ACHN (cell line): ENCODE measurements at regions not wholly inside any gene's neighbourhood (a gene's known extent, or its start where the extent isn't known, plus 50 kb on each side); places are given as distances from the start of the nearest gene placed in this dataset.

Experiments used
- DNase-seq: peaks from one replicate; pipeline ENCODE4 v3.0.0-alpha.2; 2015
- in situ Hi-C: cut with HindIII; loops from 2 replicates; pipeline ENCODE4 v1.10.0; 2017; ENCODE audit warnings: low sequenced_read_pairs, low pct_ligation_motif_present, low pct_unique_long_range_greater_than_20kb

DNA sequence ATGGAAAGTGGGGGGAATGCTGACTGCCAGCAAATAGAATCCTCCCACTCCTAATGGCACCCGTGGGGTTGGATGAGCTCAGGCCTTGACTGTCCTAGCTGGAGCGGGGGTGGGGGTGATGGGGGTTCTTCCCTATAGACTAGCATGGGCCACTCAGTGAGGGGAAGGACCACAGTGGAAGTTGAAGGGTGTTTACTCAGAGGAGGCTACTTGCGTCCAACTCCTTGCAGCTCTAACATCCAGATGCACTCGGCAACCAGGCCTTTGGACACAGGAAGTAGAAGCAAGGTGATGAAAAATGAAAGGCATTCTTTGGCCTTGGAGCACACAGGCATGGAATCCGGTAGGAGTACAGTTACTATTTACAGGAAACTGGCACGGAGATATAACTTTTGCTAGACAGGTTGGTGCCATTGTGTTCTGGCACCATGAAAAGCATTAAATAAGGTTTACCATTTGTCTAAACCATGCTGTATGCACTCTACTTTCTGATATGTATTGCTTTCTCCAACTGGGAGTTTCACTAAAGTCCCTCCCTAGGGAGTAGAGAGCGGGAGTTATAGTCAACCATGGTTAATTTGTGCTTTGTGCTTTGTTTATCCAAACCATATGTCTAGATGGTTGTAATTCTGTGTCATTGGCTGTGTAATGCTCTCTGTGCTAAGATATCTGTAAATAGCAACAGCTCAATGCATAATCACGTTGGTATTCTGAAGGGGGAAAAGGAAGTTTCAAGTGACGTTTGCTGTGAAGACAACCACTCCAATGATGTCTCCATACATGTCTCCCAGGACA is 125.3 kb downstream of the TSHZ3 start:
- in situ Hi-C loops, result no loop called here
- no peak for DNase-seq

DNA sequence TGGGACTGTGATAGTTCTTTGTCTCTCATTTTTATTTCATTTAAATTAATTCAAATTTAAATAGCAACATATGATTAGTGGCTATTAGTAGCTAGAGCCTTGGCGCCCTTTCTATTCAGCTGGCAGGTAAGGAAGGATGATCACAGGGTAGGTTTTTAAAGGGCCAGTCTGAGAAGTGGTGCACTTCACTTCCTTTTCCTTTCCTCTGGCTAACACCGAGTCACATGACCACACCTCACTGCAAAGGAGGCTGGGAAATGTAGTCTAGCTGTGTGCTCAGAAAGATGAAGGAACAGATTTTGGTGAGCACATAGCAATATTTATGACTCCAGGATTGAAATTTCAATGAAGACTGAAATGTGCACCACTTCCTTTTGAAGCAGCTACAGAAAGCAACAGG is 128.7 kb downstream of the TSHZ3 start:
- DNase-seq, result peak; percentile 7
- in situ Hi-C loops, result no loop called here

DNA sequence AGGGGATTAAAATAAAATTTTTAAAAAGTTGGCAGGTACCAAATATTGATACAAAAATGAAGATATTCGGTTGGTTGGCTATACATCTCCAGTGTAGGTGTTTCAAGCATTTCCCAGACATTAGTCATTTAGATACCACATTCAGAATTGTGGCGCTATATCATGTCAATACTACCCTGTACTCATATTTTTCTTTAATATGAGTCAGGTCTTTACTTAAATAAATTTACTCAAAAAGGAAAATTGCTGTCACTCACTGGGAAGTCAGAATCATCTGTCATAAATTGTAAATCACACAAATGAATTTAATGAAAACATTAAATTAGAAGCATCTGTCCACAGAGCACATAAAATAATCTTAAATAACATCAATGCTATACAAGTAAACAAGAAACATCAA is 134.2 kb downstream of the TSHZ3 start:
- in situ Hi-C loops, result no loop called here
- no peak for DNase-seq

DNA sequence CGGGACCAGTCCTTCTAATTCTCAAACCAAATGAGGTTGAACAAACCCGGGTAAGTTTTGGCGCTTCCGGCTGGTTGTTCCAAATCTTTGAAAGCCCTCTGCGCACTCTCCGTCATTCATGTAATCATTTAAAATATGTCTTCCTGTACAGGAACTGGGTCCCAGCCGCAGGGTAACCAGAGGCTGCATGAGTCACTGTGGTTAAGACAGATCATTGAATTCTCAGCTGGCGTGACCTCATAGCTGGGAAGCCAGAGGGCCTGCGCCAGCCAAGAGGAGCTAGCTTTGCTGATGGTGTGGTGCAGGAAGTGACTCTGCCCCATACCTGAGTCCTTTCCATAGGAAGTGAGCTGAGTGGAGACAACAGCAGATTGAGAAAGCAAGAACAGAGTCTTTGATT is 135.2 kb downstream of the TSHZ3 start:
- peak; percentile 98 for DNase-seq
- in situ Hi-C loops, result no loop called here

DNA sequence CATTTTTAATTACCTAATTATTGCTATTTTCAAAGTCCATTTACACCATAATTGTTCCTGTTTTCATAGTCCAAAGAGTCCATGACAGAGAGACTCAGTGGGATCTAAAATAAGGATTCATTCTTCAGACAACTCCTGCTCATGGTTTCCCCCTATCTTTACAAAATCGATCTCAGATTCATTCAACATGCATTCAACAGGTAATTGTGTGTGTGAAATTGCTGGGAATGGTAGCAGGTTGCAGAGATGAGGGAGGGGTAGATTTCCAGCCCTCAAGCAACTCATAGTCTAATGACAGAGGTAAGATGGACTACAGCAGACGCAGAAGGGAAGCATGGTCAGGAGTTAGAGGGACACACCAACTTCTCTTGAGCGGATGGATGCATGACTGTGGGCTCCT is 138.1 kb downstream of the TSHZ3 start:
- DNase-seq, result no peak
- in situ Hi-C loops, result no loop called here

DNA sequence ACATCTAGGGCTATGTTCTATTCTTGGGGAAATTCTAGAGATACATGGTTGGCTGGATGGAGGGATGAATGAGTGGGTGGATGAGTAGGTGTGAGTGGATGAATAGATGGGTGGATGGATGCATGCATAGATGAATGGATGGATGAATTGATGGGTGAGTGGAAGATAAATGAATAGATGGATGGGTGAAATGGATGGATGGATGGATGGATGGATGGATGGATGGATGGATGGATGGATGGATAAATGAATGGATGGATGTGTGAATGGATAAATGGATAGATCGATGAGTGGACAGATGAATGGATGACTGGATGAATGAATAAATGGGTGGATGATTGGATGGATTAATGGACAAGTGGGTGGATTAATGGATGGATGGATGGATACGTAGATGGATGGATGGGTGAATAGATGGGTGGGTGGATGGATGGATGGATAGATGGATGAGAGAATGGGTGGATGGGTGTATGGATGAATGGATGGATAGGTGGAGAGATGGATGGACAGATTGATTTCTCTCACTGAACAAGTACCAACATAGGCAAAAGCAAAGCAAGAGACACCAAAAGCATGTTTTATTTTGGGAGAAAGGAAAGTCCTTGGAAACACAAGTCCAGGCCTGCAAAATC is 143.2 kb downstream of the TSHZ3 start:
- no peak for DNase-seq
- in situ Hi-C loops, result no loop called here

DNA sequence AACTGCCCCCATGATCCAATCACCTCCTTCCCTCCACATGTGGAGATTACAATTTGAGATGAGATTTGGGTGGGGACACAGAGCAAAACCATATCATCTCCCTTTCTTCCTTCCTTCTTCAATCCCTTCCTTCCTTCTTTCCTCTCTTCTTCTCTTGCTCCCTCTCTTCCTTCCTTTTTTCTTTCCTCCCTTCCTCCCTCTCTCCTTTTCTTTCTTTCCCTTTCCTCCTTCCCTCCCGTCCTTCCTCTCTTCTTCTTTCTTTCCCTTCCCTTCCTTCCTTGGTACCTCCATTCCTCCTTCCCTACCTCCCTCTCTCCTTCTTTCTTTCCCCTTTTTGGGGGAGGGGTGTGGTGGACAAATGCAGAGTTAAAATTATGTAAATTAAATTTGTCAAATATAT is 145.1 kb downstream of the TSHZ3 start:
- DNase-seq, result no peak
- in situ Hi-C loops, result no loop called here

DNA sequence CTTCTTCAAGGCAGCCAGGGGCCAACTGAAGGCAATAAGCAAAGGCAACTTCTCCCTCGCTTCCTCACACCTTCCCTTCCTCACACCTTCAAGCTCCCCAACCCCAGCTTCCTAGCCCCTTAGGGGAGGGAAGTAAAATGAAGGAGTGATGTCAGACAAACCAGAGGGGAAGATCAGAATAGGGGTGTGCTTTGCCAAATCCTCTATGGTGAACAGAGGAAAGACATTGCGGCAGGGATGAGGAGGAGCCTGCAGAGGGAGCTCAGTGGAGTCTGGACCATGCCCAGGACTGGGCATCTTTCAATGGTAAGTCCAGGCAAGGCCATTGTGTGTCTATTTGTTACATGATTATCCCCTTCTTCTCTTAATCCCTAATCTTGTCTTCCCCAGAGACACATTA is 164.0 kb downstream of the TSHZ3 start:
- peak; percentile 12 for DNase-seq
- in situ Hi-C loops, result no loop called here

DNA sequence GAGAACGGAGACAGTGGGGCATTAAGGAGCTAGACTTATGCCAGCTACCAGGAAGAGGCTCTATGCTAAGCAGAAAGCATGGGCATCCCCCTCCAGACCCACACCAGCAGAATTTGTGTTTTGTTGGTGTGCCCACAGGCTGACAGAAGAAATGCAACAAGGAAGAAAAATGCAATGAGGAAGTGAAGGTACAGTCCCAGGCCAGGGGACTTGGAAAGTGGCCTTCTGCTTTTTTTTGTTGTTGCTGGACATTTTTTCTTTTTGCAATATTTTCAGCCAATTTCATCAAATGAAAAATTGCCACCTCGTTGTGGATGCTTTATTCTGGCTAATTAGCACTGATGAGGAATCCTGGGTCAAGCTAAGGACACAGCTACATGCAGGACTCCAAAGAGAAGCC is 167.7 kb downstream of the TSHZ3 start:
- no peak for DNase-seq
- in situ Hi-C loops, result no loop called here

DNA sequence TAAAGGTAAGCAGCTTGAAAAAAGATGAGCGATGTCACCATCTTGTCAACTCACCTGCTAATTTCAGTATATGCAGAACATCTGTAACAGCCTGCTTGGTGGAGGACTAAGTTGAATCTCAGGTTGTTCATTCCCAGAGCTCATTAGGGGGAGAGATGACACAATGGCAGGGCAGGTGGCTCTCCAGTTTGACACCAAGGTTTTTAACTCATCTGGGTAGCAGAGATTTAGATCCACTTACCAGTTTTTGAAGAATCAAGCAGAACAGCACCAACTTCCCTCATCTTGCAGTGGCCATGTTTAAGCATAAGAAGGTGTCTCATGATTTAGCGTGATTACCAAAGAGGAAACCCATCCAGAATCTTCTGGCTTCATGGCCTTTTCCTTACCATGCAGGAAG is 168.3 kb downstream of the TSHZ3 start:
- no peak for DNase-seq
- in situ Hi-C loops, result no loop called here

DNA sequence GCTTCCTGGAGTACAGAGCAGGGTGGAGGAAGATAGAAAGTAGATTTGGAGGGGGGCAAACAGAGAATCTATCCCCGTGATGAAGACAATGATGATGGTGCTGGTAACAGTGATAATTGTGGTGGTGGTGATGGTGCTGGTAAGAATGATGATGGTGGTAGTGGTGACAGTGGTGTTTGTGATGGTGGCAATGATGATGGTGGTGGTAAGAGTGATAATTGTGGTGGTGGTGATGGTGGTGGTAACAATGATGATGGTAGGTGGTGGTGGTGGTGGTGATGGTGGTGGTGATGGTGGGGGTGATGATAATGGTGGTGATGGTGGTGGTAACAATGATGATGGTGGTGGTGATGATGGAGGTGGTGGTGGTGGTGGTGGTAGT is 169.8 kb downstream of the TSHZ3 start:
- DNase-seq, result no peak
- in situ Hi-C loops, result no loop called here

DNA sequence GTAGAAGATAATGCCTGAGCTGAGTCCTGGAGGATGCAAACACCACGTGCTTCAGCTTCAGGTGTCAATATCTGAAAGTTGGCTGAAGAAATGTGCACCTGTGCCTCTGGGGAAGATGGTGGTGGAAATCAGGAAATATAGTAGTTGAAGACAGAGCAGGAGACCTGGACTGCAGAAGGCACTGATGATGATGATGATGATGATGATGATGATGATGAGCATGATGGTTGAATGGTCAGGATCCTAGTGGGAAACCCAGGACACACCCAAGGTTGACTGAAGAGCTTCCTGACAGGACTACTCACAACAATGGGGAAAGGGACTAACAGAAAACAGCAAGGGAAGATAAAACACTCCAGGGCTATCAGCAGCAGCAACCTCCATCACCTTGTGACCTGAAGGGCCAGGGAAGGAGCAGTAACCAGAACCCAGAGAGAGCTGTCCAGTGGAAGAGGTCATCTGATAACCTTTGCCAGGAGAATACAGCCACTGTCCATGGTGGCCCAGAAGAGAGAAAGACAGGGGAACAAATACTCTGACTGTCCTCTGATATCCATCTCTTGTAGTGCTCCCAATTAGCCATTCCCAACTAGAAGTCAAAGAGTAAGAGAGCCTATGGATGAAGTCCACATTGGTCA is 170.3 kb downstream of the TSHZ3 start:
- in situ Hi-C loops, result no loop called here
- no peak for DNase-seq

DNA sequence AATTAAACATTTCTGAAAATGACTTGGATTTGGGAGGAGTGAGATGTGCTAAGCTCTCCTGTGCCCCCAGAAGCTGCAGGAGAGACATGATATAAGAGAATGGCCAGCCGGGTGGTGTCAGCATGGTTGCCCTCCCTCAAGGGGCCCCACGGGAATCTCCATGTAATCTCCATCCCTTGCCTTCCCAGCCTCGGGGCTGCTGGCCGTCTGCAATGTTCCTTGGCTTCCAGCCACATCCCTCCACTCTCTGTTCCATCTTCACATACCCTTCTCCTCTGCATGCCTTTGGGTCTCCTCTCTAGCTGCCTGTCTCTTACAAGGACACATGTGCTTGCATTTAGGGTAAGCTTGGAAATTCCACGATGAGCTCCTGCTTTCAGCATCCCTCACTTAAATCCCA is 172.0 kb downstream of the TSHZ3 start:
- no peak for DNase-seq
- in situ Hi-C loops, result no loop called here

DNA sequence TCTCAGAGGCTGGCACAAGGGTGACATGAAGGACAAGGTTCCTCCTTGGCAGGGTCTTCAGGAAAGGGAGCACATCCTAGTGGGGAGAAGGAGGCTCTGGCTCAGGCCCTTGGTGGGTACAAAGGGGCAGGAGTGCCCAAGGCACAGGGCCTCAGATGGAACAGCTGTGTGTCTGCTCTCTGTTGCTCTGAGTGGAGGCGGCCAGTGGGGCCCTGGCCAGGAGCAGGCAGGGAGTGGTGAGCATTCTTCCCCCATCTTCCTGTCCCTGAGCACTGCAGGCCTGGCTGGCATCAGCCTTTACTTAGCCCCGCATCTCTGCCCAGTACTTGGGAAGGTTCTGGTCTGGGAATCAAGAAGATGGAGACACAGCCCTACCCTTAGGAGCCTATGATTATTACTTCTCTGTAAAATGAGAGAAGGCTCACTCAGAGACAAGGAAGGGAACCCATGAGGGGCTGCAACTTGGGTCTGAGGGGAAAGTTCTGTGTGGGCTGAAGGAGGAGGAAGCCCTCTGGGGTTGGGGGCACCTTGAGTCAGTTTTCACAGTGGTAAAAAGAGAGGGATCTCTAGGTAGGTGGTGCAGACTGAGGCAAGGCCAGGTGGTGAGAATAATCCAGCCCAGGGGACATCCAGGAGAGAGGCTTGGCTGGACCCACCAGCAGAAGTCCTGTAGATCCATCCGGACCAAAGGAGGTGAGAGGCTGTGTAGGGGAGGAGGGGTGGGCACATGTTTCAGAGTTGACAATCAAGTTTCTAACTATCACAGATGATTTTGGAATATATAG is 173.5 kb downstream of the TSHZ3 start:
- no peak for DNase-seq
- in situ Hi-C loops, result no loop called here

DNA sequence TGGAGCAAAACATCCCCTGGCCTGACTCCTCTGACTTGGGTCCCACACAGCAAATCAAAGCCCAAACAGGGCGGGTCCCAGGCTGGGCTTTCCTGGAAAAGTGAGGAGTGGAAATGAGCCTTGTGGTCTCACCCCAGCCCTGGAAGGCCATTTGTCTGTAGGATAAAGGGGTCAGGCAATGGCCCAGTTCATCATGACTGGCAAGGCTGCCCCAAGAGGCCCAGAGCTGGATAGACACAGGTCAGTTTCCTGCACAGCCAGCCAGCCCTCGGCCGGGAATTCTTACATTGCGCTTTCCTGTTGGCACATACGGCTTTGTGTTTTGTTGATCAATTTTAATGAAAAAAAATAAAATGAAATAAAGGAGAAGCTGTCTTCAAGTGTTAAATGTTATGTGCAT is 174.3 kb downstream of the TSHZ3 start:
- in situ Hi-C loops, result no loop called here
- no peak for DNase-seq

DNA sequence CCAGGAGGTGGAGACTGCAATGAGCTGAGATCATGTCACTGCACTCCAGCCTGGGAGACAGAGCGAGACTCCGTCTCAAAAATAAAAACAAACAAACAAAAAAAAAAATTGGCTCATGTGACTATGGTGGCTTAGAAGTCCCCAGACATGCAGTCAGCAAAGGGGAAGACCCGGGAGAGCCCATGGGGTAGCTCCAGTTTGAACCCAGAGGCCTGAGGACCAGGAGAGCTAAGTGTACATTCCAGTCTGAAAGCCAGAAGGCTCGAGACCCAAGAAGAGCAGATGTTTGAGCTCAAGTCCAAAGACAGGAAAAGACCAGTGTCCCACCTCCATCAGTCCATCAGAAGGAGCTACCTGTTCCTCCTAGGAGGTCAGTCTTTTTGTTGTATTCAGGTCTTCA is 175.2 kb downstream of the TSHZ3 start:
- DNase-seq, result no peak
- in situ Hi-C loops, result no loop called here

DNA sequence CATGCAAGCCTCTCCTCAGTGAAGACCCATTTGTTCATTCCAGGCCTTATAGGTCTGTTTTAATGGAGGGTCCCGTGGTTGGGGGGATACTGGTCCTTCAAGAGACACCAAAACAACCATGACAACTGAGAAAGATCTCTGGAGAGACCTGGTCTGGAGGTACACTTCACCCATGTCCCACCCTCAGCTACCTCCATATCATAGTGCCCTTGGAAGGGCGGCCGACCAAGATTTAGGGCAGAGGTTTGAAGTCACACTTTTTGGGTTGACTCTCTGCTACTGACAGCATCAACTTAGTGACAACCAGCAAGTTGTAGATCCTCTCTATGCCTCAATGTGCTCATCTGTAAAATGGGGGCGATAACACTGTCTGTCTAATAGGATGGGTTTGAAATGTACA is 177.3 kb downstream of the TSHZ3 start:
- DNase-seq, result no peak
- in situ Hi-C loops, result no loop called here

DNA sequence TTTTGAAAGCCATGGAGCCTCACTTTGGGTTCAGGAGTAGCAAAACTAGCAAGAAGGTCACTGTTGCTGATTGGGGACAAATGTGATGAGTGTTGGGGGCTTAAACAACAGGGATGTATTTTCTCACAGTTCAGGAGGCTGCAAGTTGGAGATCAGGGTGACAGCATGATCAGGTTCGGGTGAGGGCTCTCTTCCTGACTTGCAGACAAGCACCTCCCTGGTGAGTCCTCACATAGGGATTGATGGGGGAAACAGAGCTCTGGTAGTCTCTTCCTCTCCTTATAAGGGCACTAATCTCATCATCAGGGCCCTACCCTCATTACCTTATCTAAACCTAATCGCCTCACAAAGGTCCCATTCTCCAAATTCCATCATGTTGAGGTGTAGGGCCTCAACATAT is 179.2 kb downstream of the TSHZ3 start:
- in situ Hi-C loops, result no loop called here
- no peak for DNase-seq

DNA sequence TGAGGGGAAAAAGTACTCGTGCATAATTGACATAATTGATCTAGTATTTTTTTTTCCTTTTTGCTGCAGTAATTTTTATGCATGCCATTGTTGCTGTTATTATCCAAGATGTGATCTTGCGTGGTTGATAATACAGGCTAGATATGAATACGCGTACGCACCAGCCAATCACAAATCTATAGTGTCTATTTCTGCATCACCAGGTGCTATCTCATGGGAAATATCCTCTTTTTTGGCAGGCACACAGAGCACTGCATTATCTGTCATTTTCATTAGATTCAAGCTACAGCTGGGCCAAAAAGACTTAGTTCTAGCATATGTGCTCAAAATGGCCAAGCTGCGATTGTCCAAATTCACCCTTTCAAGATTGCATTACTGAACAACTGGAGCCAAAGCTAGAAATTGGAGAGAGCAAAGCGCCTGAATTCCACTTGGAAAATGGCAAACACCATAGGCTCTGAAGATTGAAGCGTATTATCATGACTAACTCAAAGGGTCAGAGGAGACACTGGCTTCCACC is 181.1 kb downstream of the TSHZ3 start:
- DNase-seq, result no peak
- in situ Hi-C loops, result no loop called here
